ENCODE measurements at regions not wholly inside any gene's neighbourhood (a gene's known extent, or its start where the extent isn't known, plus 50 kb on each side); places are given as distances from the start of the nearest gene placed in this dataset.
"Not testable (repeated sequence)": the region's sequence is repeated elsewhere in the genome, so short reads cannot be mapped to it uniquely, and the experiment has no call there.

- DNase-seq = no peak
Observed at GRCh38 chr2:190150413-190150812, 87.9 kb upstream of the MSTN start.

DNA sequence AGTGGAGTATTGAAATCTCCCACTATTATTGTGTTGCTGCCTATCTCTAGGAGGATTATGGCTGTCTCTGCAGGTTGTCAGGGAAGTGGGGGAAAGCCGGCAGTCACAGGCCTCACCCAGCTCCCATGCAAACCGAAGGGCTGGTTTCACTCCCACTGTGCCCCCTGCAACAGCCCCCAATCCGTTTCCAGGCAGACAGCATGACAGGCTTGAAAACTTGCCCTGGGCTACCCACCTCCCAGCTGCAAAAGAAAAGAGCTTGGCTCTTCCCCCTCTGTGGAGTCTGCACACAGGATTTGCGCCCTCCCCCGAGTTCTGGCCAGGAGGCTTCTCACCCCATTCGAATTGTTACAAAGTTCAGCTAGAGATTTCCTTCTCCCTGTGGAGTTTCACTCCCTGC lies 87.4 kb upstream of the MSTN start:
- no peak for DNase-seq

DNA sequence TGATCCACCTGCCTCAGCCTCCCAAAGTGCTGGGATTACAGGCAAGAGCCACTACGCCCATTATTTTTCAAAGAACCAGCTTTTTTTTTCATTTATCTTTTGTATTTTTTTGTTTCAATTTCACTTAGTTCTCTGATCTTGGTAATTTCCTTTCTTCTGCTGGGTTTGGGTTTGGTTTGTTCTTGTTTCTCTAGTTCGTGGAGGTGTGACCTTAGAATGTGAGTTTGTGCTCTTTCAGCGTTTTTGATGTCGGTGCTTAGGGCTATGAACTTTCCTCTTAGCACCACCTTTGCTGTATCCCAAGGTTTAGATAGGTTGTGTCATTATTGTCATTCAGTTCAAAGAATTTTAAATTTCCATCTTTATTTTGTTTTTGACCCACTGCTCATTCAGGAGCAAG lies 86.7 kb upstream of the MSTN start:
- no peak for DNase-seq

- not testable (repeated sequence) for DNase-seq
Observed at GRCh38 chr2:190146109-190146508, 83.6 kb upstream of the MSTN start.

GRCh38 chr2:190140474-190140873 lies 77.9 kb upstream of the MSTN start:
- DNase-seq = not testable (repeated sequence)

GRCh38 chr2:190139371-190139770 lies 76.8 kb upstream of the MSTN start:
- DNase-seq = no peak

DNA sequence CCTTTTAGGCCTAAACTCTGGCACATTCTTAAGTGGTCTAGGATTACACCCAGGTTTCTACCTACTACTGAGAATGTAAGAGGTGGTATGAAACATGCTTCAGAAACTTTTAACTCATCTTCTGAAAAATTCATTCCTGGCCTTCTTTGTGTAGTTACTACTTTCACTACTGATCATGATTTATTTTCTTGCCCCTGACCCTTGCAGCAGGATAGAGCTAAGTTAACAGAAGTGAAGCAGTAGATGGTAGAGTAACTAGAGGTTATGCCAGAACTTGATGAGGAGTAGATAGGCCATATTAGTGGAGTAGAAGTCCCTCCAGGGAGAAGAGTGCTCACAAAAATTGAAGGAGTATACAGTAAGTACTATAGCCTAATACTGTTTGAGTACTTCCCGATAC lies 75.5 kb upstream of the MSTN start:
- no peak for DNase-seq

DNA sequence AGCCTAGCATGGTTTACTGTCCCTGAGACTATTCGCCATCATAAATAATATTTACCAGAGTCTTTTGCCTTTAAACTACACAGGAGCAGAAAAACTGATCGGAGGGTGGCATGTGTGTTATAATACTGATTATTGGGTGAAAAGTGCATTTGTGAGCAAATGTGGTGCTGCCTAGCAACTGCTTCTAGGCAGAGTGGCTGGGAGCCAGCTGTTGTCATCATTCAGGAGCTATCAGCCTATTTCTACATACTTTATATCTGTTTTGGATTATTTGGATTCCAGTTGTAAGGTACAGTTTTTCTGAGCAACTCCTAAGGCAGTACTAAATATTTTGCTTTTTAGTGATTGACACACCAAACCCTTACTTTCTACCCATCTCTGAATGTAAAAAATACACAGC lies 75.0 kb upstream of the MSTN start:
- no peak for DNase-seq

GRCh38 chr2:190136825-190137224 lies 74.3 kb upstream of the MSTN start:
- DNase-seq = no peak

- no peak for DNase-seq
Observed at GRCh38 chr2:190136259-190136658, 73.7 kb upstream of the MSTN start.

DNA sequence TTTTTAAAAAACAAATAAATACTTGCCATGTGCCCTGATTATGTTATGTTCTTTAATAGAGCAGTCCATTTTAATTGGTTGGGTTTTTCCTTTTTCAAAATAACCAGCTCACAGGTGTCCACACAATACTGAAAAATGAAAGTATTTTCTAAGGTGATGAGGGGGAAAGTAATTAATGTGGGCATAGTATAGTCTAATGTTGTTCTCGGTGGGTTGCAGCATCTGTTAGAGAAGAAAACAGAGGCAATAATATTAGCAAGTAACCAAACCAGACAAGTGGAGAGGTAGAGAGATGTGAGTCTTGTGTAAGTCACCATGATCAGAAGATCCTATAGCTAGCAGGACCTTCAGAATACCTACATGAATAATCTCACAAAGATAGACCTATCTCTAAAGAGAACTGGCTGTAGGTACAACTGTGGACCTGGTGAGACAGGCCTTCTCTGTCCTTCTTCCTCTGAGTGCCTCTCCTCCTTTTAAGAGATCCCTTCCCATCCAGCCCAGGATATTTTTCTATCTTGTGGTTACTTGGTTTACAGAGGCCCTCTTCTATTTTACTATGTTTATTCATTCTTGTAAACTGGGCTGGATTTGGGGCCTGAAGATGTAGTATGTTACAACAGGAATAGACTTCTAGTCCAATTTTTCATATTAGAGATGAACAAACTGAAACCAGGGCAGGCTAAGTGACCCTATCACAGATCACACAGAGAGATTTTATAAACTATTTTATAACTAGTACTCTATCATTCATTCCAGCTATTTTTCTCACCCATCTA lies 67.1 kb upstream of the MSTN start:
- no peak for DNase-seq

- DNase-seq = no peak
Observed at GRCh38 chr2:190127651-190128050, 65.1 kb upstream of the MSTN start.

DNA sequence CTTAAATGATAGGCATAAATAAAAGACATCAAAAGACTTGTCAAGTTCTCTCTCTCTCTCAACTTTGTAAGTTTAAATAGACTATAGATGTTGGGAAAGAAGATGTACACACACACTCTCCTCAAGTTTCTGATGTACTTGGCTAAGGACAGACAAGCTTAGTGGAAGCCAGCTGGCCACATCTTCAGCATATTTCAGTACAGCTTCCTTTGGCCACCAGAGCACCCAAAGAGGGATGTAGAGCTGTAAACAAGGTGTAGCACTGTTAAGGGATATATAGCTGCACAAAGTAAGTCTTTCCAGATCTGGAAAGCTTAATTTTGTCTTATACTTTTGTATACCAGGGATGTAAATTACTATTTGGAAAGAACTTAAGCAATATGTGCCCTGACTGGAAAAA lies 64.3 kb upstream of the MSTN start:
- no peak for DNase-seq

DNA sequence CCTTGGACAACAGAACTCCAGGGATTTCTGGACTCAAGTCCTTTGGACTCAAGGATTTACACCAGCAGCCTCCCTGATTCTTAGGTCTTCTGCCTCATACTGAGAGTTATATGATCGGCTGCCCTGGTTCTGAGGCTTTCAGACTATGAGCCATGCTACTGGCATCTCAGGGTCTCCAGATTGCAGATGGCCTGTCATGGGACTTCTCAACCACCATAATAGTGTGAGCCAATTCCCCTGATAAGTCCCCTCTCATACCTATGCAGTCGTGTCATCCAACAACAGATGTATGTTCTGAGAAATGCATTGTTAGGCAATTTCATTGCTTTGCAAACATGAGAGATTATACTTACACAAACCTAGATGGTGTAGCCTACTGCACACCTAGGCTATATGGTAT lies 61.4 kb upstream of the MSTN start:
- DNase-seq = no peak

DNA sequence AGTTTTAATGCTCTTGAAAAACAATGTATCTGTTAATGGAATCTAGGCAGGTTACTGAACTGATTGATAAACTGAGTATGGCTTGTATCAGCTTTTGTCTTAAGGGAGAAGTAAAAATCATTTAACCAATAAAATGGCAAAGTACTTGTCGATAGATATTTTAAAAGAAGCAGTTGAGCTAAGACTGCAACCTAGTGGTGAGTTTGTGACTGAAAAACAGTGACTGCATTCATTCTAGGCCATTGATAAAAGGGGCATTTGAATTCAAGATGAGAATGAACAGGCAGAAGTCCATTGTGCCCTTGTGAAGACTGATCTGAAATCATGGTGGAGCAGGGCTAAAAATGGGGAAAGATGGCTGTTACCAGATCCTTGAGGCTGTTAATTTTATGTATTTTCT lies 59.4 kb upstream of the MSTN start:
- no peak for DNase-seq

GRCh38 chr2:190121305-190121704 lies 58.8 kb upstream of the MSTN start:
- no peak for DNase-seq

- DNase-seq = no peak
Observed at GRCh38 chr2:190119923-190120590, 57.5 kb upstream of the MSTN start.

DNA sequence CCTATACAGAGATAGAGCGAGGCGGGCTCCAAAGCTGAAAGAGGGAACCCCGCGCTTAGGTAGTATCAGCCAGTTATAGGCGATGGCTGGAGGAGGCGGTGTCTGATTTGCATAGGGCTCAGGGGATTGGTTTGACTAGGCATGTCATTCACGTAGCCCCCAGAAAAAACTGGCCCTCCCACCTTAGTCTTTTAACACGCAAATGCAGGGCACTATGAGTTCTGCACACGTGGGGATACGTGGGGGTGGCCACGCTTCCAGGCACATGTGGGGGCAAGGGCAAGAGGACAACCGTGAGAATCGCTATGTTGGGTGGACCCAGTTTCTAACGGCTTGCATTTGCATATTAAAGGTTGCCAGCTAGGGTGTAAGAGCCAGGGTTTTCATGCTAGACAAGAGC lies 56.7 kb upstream of the MSTN start:
- peak; percentile 30 for DNase-seq

DNA sequence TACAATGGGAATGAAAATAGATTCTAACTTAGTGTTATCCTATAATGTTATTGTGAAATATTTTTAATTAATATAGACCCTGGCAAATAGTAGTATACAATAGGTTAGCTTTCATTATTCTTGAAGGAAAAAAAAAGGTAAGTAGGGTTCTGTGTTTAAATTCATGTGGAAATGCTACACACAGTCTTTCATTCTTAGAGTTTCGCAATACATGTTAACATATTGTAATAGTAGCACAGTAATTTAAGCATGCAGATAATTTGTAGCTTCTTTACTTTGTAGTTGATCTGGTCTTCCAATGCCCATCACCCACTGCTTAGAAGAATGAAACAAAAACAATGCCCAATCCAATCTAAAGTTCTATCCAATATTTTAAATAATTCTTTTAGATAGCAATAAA lies 54.8 kb upstream of the MSTN start:
- no peak for DNase-seq

- DNase-seq = no peak
Observed at GRCh38 chr2:190113000-190113399, 50.5 kb upstream of the MSTN start.

Data from CD4-positive, alpha-beta T cell treated with Interleukin-15 for 1 hour (primary cell).